K562 (cell line): ENCODE measurements at regions not wholly inside any gene's neighbourhood (a gene's known extent, or its start where the extent isn't known, plus 50 kb on each side); places are given as distances from the start of the nearest gene placed in this dataset.
A peak's percentile ranks its signal among the peaks of the same experiment; 100 is the strongest.

Source experiments
- CBFA2T3 ChIP-seq: fragments of 450-650 bp; IDR thresholded peaks from 2 replicates; pipeline ENCODE4 v1.6.1; 2017
- FOXJ3 ChIP-seq: sonication (generic); formaldehyde crosslinking; IDR thresholded peaks from 2 replicates; pipeline ENCODE4 v1.4.0; 2020; ENCODE audit warnings: mild to moderate bottlenecking, missing genetic modification reagents
- KDM2B ChIP-seq: fragments of 250-450 bp; sonication (Bioruptor Pico); IDR thresholded peaks from 2 replicates; pipeline ENCODE4 v1.8.0; 2021; ENCODE audit warnings: mild to moderate bottlenecking, moderate library complexity
- L3MBTL2 ChIP-seq: fragments of 450-650 bp; IDR thresholded peaks from 2 replicates; pipeline ENCODE4 v1.6.1; 2016; ENCODE audit warnings: mild to moderate bottlenecking, moderate library complexity
- LEF1 ChIP-seq: fragments of 450-650 bp; IDR thresholded peaks from 2 replicates; pipeline ENCODE4 v1.6.1; 2016; ENCODE audit warnings: mild to moderate bottlenecking
- MYC ChIP-seq, 2 experiments: fragments of 250-450 bp in 1 of 2; sonication (Bioruptor Pico) in 1 of 2; IDR thresholded peaks; 2 replicates each; pipeline versions ENCODE4 v1.5.1 to v1.6.1; 2012 to 2021; ENCODE audit warnings: low read depth in 2 of 2, borderline replicate concordance in 1 of 2, improper control_type of control experiment in 1 of 2, low read length in 1 of 2, mild to moderate bottlenecking in 1 of 2, moderate library complexity in 1 of 2
- NFIC ChIP-seq: fragments of 450-650 bp; IDR thresholded peaks from 2 replicates; pipeline ENCODE4 v1.6.1; 2017; ENCODE audit warnings: mild to moderate bottlenecking, inconsistent platforms
- PHF8 ChIP-seq: fragments of 200-600 bp; sonication (generic); IDR thresholded peaks from 2 replicates; pipeline ENCODE4 v1.6.1; 2012; ENCODE audit warnings: mixed run types, mild to moderate bottlenecking, inconsistent platforms, low read length, moderate library complexity, borderline replicate concordance
- RBBP5 ChIP-seq: fragments of 200-600 bp; sonication (generic); IDR thresholded peaks from 2 replicates; pipeline ENCODE4 v1.6.1; 2012; ENCODE audit warnings: borderline replicate concordance, mild to moderate bottlenecking, low read length, control low read depth, inconsistent platforms; ENCODE audit not compliant: insufficient read depth, poor library complexity, severe bottlenecking
- SIX5 ChIP-seq, 2 experiments: IDR thresholded peaks; 2 replicates each; pipeline ENCODE4 v1.6.1; 2011; ENCODE audit warnings: low read length in 2 of 2, borderline replicate concordance in 1 of 2, low read depth in 1 of 2, mild to moderate bottlenecking in 1 of 2, moderate library complexity in 1 of 2; ENCODE audit not compliant: insufficient read depth in 1 of 2
- SMAD3 ChIP-seq: fragments of 450-650 bp; formaldehyde crosslinking; conservative IDR thresholded peaks from 2 replicates; pipeline ENCODE4 v1.4.0; 2020; ENCODE audit warnings: mild to moderate bottlenecking
- SNIP1 ChIP-seq: fragments of 450-650 bp; IDR thresholded peaks from 2 replicates; pipeline ENCODE4 v1.7.1; 2017; ENCODE audit warnings: low read depth, mild to moderate bottlenecking
- SREBF1 ChIP-seq: fragments of 150-350 bp; IDR thresholded peaks from 2 replicates; pipeline ENCODE4 v1.6.1; 2014; ENCODE audit warnings: antibody characterized with exemption, low read depth, low read length, borderline replicate concordance
- THAP7 ChIP-seq: fragments of 250-450 bp; sonication (Bioruptor Pico); IDR thresholded peaks from 2 replicates; pipeline ENCODE4 v1.5.0; 2021
- TRIM24 ChIP-seq, 2 experiments: fragments of 450-650 bp; IDR thresholded peaks; 2 replicates each; pipeline ENCODE4 v1.6.1; 2016
- ZBTB1 ChIP-seq: sonication (generic); formaldehyde crosslinking; IDR thresholded peaks from 2 replicates; pipeline ENCODE4 v1.8.1; 2023; ENCODE audit warnings: missing genetic modification reagents, low read depth, mild to moderate bottlenecking, borderline replicate concordance
- ZC3H8 ChIP-seq: fragments of 450-650 bp; IDR thresholded peaks from 2 replicates; pipeline ENCODE4 v1.6.1; 2017
- ZNF124 ChIP-seq: sonication (generic); formaldehyde crosslinking; IDR thresholded peaks from 2 replicates; pipeline ENCODE4 v1.8.1; 2022; ENCODE audit warnings: missing genetic modification reagents
- ZNF217 ChIP-seq: sonication (generic); formaldehyde crosslinking; IDR thresholded peaks from 2 replicates; pipeline ENCODE4 v1.8.0; 2022; ENCODE audit warnings: mild to moderate bottlenecking, missing genetic modification reagents
- ZNF316 ChIP-seq: fragments of 450-650 bp; IDR thresholded peaks from 2 replicates; pipeline ENCODE4 v1.6.1; 2016
- ZNF780A ChIP-seq: fragments of 250-450 bp; sonication (Bioruptor Pico); IDR thresholded peaks from 2 replicates; pipeline ENCODE4 v1.5.0; 2021; ENCODE audit warnings: mild to moderate bottlenecking
- TF ChIP-seq, protein P1 (sequence below): fragments of 450-650 bp; IDR thresholded peaks from one replicate; pipeline ENCODE4 v1.6.1; 2018; ENCODE audit warnings: mild to moderate bottlenecking, moderate library complexity; ENCODE audit not compliant: partially characterized antibody
- TF ChIP-seq, protein P2 (sequence below): sonication (generic); formaldehyde crosslinking; IDR thresholded peaks from 2 replicates; pipeline ENCODE4 v1.8.0; 2022; ENCODE audit warnings: mild to moderate bottlenecking, missing genetic modification reagents, borderline replicate concordance
- TF ChIP-seq, protein P3 (sequence below): fragments of 450-650 bp; formaldehyde crosslinking; IDR thresholded peaks from 2 replicates; pipeline ENCODE4 v1.4.0; 2022; ENCODE audit warnings: missing genetic modification characterization

DNA sequence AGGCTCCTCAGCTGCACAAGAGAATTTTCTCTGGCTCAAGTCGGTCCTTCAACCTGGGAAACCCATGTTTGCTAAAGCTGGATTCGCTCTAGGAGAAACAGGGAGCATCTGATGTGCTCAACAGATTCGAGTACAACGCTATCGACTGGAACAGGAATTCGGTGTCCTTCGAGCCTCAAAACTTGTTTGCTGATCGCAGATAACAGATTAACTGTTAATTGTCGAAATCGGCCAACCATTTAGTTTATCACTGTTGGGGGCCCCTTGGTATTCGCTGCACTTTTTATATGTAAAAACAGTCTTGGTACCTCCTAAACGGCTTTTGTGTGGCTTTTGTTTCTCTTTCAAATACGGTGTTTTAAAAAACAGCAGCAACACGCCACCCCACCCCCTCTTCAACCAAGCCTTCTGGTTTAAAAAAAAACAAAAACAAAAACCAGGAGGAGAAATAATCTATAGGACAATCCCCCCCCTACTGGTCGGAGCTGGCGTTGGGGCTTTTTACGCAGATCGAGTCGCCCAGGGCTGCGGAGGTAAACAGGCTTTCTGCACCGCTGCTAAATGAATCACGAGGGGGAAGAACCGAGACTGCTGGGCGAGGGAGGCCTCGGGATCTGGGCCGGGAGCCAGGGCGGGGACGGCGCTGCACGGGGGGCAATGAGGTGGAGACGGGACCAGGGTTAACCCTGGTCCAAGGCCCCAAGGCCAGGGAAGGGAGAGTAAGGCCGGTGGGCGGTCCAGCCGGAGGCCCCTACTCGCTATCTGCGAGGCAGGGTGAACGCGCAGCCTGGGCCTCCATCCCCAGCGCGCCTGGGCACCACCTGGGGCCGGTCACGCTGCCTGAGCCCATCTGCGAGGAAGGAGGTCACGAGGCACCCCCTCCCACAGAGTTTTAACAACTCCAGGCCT lies 71.7 kb upstream of the BCOR start (continued):
- TF ChIP-seq, protein P1, sequence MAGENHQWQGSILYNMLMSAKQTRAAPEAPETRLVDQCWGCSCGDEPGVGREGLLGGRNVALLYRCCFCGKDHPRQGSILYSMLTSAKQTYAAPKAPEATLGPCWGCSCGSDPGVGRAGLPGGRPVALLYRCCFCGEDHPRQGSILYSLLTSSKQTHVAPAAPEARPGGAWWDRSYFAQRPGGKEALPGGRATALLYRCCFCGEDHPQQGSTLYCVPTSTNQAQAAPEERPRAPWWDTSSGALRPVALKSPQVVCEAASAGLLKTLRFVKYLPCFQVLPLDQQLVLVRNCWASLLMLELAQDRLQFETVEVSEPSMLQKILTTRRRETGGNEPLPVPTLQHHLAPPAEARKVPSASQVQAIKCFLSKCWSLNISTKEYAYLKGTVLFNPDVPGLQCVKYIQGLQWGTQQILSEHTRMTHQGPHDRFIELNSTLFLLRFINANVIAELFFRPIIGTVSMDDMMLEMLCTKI = no peak
- TF ChIP-seq ZNF124 (CRISPR knock-in tag) (no peak), NFIC (peak; percentile 85), LEF1 (0 out of 2 replicates have a peak, but pooled peaks have one; percentile 58), SIX5 (IDR thresholded peaks at IDR 0.05; ENCODE audit: borderline replicate concordance in 1 of 2, insufficient read depth in 1 of 2, low read depth in 1 of 2, low read length in 2 of 2) (no peak), PHF8 (peak; percentile 5; the same call in 1 of the 2 replicates), MYC (IDR thresholded peaks at IDR 0.05; ENCODE audit: low read depth, low read length) (no peak), MYC (CRISPR knock-in tag; IDR thresholded peaks at IDR 0.05; ENCODE audit: borderline replicate concordance, low read depth) (no peak), ZNF316 (no peak), SMAD3 (no peak), KDM2B (CRISPR knock-in tag) (no peak), CBFA2T3 (no peak), ZNF780A (CRISPR knock-in tag) (no peak), ZNF217 (no peak), TRIM24 (IDR thresholded peaks at IDR 0.05) (0 out of 4 replicates have a peak, but pooled peaks of 1 of the 2 experiments have one; percentile 16), ZBTB1 (0 out of 2 replicates have a peak, but pooled peaks have one; percentile 32), L3MBTL2 (peak; percentile 68), SNIP1 (no peak), FOXJ3 (peak; percentile 92), THAP7 (CRISPR knock-in tag) (no peak), RBBP5 (no peak), SREBF1 (no peak), ZC3H8 (no peak)
- TF ChIP-seq, protein P2, sequence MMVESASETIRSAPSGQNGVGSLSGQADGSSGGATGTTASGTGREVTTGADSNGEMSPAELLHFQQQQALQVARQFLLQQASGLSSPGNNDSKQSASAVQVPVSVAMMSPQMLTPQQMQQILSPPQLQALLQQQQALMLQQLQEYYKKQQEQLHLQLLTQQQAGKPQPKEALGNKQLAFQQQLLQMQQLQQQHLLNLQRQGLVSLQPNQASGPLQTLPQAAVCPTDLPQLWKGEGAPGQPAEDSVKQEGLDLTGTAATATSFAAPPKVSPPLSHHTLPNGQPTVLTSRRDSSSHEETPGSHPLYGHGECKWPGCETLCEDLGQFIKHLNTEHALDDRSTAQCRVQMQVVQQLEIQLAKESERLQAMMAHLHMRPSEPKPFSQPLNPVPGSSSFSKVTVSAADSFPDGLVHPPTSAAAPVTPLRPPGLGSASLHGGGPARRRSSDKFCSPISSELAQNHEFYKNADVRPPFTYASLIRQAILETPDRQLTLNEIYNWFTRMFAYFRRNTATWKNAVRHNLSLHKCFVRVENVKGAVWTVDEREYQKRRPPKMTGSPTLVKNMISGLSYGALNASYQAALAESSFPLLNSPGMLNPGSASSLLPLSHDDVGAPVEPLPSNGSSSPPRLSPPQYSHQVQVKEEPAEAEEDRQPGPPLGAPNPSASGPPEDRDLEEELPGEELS (CRISPR knock-in tag) = no peak
- TF ChIP-seq, protein P3, sequence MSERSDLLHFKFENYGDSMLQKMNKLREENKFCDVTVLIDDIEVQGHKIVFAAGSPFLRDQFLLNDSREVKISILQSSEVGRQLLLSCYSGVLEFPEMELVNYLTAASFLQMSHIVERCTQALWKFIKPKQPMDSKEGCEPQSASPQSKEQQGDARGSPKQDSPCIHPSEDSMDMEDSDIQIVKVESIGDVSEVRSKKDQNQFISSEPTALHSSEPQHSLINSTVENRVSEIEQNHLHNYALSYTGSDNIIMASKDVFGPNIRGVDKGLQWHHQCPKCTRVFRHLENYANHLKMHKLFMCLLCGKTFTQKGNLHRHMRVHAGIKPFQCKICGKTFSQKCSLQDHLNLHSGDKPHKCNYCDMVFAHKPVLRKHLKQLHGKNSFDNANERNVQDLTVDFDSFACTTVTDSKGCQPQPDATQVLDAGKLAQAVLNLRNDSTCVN (CRISPR knock-in tag) = no peak
